Mesothelial cell of epicardium (in vitro differentiated cells): ENCODE measurements at regions not wholly inside any gene's neighbourhood (a gene's known extent, or its start where the extent isn't known, plus 50 kb on each side); places are given as distances from the start of the nearest gene placed in this dataset.

Experiments
- DNase-seq, 2 experiments: peaks; one replicate each; pipeline ENCODE4 v3.0.0; 2021; ENCODE audit warnings: low spot score in 2 of 2; ENCODE audit not compliant: unreplicated experiment in 2 of 2
- H3K27ac Mint-ChIP-seq: 2 replicates; pipeline ENCODE4 v1.8.0; 2021; ENCODE audit warnings: mixed read lengths
- H3K27me3 Mint-ChIP-seq: 2 replicates; pipeline ENCODE4 v1.8.0; 2021; ENCODE audit warnings: low read depth, mixed read lengths
- H3K36me3 Mint-ChIP-seq: 2 replicates; pipeline ENCODE4 v1.8.0; 2021; ENCODE audit warnings: mixed read lengths
- H3K4me1 Mint-ChIP-seq: 2 replicates; pipeline ENCODE4 v1.8.0; 2021; ENCODE audit warnings: mixed read lengths
- H3K4me3 Mint-ChIP-seq: 2 replicates; pipeline ENCODE4 v1.8.0; 2021; ENCODE audit warnings: mild to moderate bottlenecking, moderate library complexity, mixed read lengths
- H3K9me3 Mint-ChIP-seq: 2 replicates; pipeline ENCODE4 v1.8.0; 2021; ENCODE audit warnings: mixed read lengths
- TF ChIP-seq, protein P1 (sequence below): fragments of 200-600 bp; sonication (generic); IDR thresholded peaks from one replicate; pipeline ENCODE4 v1.5.0; 2021; ENCODE audit warnings: antibody characterized with exemption; ENCODE audit not compliant: unreplicated experiment

DNA sequence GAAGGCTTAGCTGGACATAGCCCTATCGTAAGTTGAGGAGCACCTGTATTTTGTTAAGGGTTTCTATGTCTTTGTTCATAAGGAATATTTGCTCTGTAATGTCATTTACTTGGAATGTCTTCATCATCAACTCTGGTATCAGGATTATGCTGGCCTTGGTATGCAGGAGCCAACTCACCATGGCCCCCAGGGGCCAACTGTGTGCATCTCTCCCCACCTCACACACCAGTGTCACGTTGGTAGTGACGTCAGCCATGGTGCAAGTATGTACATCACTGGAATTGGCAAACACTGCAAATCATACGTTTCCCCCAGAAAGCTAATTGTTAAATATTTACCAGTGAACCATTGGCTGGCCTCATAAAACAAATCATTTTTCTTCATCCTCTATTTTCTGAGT lies 70.8 kb downstream of the YTHDF1 start:
- Mint-ChIP-seq H3K9me3 (peaks cover 22% of the 10 kb centered on the region), H3K36me3 (peaks cover 2% of the 10 kb centered on the region), H3K4me1 (no peaks in the 10 kb centered on the region), H3K27me3 (peaks cover 47% of the 10 kb centered on the region), H3K4me3 (no peak overlapping the region), H3K27ac (no peak overlapping the region)
- TF ChIP-seq, protein P1, sequence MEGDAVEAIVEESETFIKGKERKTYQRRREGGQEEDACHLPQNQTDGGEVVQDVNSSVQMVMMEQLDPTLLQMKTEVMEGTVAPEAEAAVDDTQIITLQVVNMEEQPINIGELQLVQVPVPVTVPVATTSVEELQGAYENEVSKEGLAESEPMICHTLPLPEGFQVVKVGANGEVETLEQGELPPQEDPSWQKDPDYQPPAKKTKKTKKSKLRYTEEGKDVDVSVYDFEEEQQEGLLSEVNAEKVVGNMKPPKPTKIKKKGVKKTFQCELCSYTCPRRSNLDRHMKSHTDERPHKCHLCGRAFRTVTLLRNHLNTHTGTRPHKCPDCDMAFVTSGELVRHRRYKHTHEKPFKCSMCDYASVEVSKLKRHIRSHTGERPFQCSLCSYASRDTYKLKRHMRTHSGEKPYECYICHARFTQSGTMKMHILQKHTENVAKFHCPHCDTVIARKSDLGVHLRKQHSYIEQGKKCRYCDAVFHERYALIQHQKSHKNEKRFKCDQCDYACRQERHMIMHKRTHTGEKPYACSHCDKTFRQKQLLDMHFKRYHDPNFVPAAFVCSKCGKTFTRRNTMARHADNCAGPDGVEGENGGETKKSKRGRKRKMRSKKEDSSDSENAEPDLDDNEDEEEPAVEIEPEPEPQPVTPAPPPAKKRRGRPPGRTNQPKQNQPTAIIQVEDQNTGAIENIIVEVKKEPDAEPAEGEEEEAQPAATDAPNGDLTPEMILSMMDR = no peak
- no peak for DNase-seq

DNA sequence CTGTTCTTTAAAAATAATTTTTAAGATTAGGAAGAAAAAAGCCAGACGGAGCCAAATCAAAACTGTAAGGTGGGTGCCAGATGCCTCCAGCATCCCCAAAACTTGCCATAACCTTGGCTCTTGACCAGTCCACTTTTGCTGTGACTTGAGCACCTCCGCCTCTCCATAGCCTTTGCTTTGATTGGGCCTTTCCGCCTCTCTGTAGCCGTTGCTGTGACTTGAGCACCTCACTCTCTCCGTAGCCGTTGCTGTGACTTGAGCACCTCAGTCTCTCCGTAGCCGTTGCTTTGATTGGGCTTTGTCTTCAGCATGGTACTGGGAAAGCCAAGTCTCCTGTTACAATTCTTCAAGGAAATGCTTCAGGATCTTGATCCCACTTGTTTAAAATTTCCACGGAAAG lies 73.0 kb downstream of the YTHDF1 start:
- TF ChIP-seq, protein P1 = no peak
- no peak overlapping the region for H3K4me3 Mint-ChIP-seq
- no peaks in the 10 kb centered on the region for H3K4me1 Mint-ChIP-seq

DNA sequence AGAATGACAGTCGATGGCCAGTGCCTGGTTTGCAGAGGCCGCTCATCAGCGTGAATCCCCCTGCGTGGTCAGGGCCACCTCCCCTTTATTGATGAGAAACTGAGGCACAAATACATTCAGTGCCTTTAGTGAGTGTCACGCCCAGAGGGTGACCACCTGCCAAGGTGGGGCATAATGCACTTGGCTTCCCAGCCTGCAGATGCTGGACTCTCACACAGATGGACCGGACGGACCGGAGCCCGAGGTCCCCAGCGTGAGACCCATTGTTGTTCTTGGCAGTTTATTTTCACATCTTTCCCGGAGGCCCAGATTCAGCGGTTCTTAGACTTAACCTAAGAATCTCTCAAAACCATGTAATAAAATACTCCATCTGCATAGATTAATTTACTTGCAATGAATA lies 74.4 kb downstream of the YTHDF1 start:
- Mint-ChIP-seq H3K27ac (no peak overlapping the region), H3K36me3 (no peaks in the 10 kb centered on the region), H3K4me1 (no peaks in the 10 kb centered on the region), H3K27me3 (peaks cover 61% of the 10 kb centered on the region), H3K9me3 (peaks cover 3% of the 10 kb centered on the region), H3K4me3 (no peak overlapping the region)
- no peak for DNase-seq
- TF ChIP-seq, protein P1 = no peak

More for the DNA sequence above, 73.0 kb downstream of the YTHDF1 start:
- peaks cover 16% of the 10 kb centered on the region for H3K9me3 Mint-ChIP-seq
- H3K36me3 Mint-ChIP-seq = no peaks in the 10 kb centered on the region
- H3K27ac Mint-ChIP-seq = no peak overlapping the region
- H3K27me3 Mint-ChIP-seq = peaks cover 53% of the 10 kb centered on the region
- no peak for DNase-seq

DNA sequence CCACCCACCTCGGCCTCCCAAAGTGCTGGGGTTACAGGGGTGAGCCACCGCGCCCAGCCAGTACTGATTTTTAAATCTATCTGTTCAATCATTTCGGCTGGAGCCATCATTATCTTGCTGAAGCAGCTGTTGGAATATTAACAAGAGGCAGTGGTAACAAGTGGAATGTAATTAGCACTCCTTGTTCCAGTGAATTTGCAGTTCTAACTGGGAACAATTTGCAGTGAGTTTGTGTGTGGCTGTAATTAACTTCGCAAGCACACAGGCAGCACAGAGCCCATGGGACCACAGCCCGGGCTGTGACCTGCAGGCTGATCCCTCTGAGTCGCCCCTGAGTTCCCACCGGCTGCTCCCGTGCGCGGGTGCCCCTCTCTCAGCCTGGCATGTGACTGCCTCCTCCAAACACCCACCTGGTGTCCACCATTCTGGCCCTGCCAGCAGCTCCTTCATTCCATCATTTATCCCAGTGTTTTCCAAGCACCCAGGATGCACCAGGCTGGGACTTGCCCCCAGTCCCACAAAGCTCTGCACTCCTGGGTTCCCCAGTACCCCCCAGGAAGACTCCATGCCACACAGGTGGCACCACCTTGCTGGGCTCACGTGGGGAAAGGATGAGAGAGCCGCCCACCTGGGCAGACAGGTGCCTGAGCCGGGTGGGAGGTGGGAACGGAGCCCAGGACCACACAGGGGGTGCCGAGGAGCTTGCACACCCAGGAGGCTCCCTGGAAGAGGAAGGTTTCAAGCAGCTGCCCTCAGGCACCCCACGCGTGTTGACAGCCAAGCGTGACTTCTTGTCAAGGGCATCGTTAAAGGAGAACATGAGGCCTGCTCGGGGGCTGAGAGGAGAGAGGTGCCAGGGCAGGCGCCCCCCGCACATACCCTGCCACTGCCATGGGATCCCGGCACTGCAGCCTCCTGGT lies 75.2 kb downstream of the YTHDF1 start:
- no peaks in the 10 kb centered on the region for H3K36me3 Mint-ChIP-seq
- H3K27me3 Mint-ChIP-seq = peaks cover 59% of the 10 kb centered on the region
- H3K4me3 Mint-ChIP-seq = no peak overlapping the region
- TF ChIP-seq, protein P1 = no peak
- no peak overlapping the region for H3K27ac Mint-ChIP-seq
- no peak for DNase-seq
- no peaks in the 10 kb centered on the region for H3K9me3 Mint-ChIP-seq
- H3K4me1 Mint-ChIP-seq = no peaks in the 10 kb centered on the region

DNA sequence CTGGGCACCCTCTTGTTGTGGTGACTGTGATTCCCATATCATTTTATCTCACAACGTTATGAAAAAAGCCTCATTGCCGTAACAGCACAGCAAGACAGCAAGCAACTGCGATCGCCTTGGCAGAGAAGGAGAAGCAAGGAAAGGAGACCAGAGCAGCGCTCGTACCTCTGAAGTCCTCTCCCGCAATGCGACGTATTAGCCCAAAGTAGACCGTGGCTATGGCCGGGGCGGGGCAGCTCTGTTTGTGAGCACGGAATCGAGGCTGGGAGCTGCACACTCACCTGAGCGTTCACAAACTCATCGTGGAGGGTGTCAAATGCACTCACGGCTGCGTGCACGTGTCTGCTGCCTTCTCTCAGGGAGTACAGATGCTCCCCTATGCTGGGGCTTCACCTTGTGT lies 76.1 kb downstream of the YTHDF1 start:
- DNase-seq = no peak
- H3K27me3 Mint-ChIP-seq = peaks cover 53% of the 10 kb centered on the region
- H3K4me3 Mint-ChIP-seq = no peak overlapping the region
- H3K36me3 Mint-ChIP-seq = no peaks in the 10 kb centered on the region
- H3K9me3 Mint-ChIP-seq = no peaks in the 10 kb centered on the region
- H3K4me1 Mint-ChIP-seq = no peaks in the 10 kb centered on the region
- TF ChIP-seq, protein P1 = no peak
- H3K27ac Mint-ChIP-seq = no peak overlapping the region
